ENCODE measurements at regions not wholly inside any gene's neighbourhood (a gene's known extent, or its start where the extent isn't known, plus 50 kb on each side); places are given as distances from the start of the nearest gene placed in this dataset.

DNA sequence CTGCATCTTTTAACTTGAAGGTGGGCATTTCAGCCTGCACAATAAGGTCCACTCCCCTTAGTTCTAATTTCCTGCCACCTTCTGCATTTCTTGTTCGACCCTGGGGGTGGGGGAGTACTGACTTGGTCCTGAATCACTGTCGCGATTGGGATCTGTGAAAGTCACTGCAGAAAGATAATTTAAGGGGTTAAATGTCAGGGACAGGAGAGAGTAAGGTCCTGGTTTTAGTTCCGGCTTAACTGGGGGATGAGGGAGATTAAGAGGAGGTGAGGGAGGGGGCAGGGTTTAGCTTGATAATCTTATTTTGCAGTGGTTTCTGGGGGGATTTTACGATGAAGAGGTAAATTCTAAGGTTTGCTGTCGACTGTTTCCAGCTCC is 128.1 kb downstream of the MRPS6 start:
- TF ChIP-seq POLR2A (IDR thresholded peaks at IDR 0.05) (no peak), POLR2AphosphoS5 (IDR thresholded peaks at IDR 0.05) (no peak), EP300 (IDR thresholded peaks at IDR 0.05) (no peak)
- TF ChIP-seq, protein P1, sequence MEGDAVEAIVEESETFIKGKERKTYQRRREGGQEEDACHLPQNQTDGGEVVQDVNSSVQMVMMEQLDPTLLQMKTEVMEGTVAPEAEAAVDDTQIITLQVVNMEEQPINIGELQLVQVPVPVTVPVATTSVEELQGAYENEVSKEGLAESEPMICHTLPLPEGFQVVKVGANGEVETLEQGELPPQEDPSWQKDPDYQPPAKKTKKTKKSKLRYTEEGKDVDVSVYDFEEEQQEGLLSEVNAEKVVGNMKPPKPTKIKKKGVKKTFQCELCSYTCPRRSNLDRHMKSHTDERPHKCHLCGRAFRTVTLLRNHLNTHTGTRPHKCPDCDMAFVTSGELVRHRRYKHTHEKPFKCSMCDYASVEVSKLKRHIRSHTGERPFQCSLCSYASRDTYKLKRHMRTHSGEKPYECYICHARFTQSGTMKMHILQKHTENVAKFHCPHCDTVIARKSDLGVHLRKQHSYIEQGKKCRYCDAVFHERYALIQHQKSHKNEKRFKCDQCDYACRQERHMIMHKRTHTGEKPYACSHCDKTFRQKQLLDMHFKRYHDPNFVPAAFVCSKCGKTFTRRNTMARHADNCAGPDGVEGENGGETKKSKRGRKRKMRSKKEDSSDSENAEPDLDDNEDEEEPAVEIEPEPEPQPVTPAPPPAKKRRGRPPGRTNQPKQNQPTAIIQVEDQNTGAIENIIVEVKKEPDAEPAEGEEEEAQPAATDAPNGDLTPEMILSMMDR (IDR thresholded peaks at IDR 0.05) = no peak

All from sigmoid colon (tissue), 4 donors.